ENCODE measurements at regions not wholly inside any gene's neighbourhood (a gene's known extent, or its start where the extent isn't known, plus 50 kb on each side); places are given as distances from the start of the nearest gene placed in this dataset.
"Not testable (repeated sequence)": the region's sequence is repeated elsewhere in the genome, so short reads cannot be mapped to it uniquely, and the experiment has no call there.

DNA sequence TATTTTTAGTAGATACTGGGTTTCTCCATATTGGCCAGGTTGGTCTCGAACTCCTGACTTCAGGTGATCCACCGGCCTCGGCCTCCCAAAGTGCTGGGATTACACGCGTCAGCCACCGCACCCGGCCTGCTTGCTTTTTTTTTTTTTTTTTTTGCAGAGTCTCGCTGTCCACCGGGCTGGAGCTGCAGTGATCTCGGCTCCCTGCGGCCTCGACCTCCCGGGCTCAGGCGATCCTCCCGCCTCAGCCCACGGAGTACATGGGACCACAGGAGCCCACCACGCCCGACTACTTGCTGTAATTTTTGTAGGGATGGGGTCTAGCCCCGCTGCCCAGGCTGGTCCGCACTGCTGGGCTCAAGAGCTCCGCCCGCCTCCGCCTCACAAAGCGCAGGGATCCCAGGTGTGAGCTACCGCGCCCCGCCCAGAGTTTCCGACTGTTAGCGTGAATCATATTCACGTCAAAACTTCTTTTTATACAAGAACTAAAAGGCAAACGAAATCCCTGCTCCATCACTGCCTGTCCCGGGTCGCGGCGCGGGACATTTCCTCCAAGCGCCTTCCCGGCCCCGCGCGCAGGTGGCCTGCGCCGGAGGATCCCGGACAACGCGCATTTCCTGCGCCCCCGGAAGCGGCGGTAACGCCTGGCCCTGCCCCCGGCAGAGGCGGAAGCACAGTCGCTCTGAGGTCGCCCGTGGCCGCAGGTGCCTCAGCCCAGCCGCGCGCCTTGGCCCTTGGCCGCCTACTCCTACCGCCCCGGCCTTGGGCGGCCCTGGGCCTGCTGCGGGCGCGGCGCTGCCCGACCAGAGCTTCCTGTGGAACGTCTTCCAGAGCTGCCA is 50.9 kb upstream of the APOD start:
- not testable (repeated sequence) for DNase-seq

Data from retina (tissue), 1 donor.